Ovary (tissue), 3 donors: ENCODE measurements at regions not wholly inside any gene's neighbourhood (a gene's known extent, or its start where the extent isn't known, plus 50 kb on each side); places are given as distances from the start of the nearest gene placed in this dataset.

Experiments
- CTCF ChIP-seq, 3 donors: fragments of 450-650 bp in 2 of 3; fragments of 200-600 bp in 1 of 3; IDR thresholded peaks; one replicate each; pipeline versions ENCODE4 v1.5.1 to v1.8.0; 2016 to 2022; ENCODE audit warnings: antibody characterized with exemption in 3 of 3, mild to moderate bottlenecking in 1 of 3
- EP300 ChIP-seq: sonication (generic); formaldehyde crosslinking; IDR thresholded peaks from one replicate; pipeline ENCODE4 v1.6.1; 2017; ENCODE audit warnings: antibody characterized with exemption
- POLR2A ChIP-seq: fragments of 450-650 bp; IDR thresholded peaks from one replicate; pipeline ENCODE4 v1.6.1; 2017; ENCODE audit warnings: antibody characterized with exemption, mild to moderate bottlenecking, moderate library complexity
- donor health status: DM: no; HTN: no; CAD: no.

DNA sequence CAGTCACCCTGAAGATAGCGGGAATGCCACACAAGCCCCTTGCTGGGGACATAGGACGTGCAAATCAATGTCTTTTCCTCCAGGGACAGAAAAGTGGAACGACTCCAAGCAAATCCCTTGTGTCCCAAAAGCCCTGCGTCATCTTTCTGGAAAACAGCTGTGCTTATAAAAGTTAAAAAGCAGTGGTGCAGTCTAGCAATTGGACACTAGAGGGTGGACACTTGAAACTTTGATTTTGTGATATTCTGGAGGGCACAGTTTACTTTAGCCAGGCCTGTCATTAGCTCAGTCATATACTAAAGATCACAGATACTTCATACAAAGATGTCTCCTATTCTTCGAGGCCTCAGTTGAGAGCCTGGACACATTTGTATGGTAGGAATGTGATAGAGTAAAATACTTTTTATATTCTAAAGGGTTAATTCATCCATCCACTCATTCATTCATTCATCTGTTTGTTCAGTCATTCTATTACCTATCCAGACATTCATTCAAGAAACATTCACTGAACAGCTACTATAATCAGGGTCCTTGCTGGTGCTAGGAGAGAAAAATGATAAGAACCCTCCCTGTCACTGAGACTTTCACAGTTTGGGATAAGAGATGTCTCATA is 63.8 kb upstream of the ANKRD34C start:
- TF ChIP-seq CTCF (IDR thresholded peaks at IDR 0.05) (no peak), POLR2A (no peak), EP300 (no peak)
